IMR-90 (cell line): ENCODE measurements at regions not wholly inside any gene's neighbourhood (a gene's known extent, or its start where the extent isn't known, plus 50 kb on each side); places are given as distances from the start of the nearest gene placed in this dataset.

Experiments used
- ATAC-seq: fragments of 200-7000 bp; cut with Tn5 transposase; 2 replicates; pipeline ENCODE4 v1.9.1; 2020; ENCODE audit warnings: low read depth, mild to moderate bottlenecking, moderate library complexity
- BruUV-seq: library from RNA; stranded (reverse); fragments of 400-500 nt; replicated peaks from 2 replicates; lab custom pipeline; 2021; lab: Mats Ljungman, UMichigan
- CTCF ChIA-PET: fragments of 300-600 bp; formaldehyde crosslinking; extraction: SDS; loops from one replicate; lab custom pipeline; 2021; ENCODE audit warnings: antibody characterized with exemption; lab: Yijun Ruan, JAX
- POLR2A ChIA-PET: fragments of 300-600 bp; sonication (Branson Sonifier 250); formaldehyde crosslinking; loops from one replicate; lab custom pipeline; 2022; ENCODE audit warnings: antibody characterized with exemption; ENCODE audit not compliant: unreplicated experiment; lab: Charles Lee
- DNase-seq: peaks from one replicate; pipeline ENCODE4 v3.0.0; 2013
- H2AFZ ChIP-seq: replicated peaks from 2 replicates; pipeline ENCODE3; 2013; ENCODE audit warnings: low read length, mild to moderate bottlenecking; ENCODE audit not compliant: poor library complexity
- H2AK5ac ChIP-seq: 2 replicates; pipeline ENCODE4 v1.6.1; 2013; ENCODE audit warnings: low read depth, low read length, inconsistent platforms
- H2AK9ac ChIP-seq: replicated peaks from 2 replicates; pipeline ENCODE3; 2013; ENCODE audit warnings: mild to moderate bottlenecking, low read depth, low read length, moderate library complexity; ENCODE audit not compliant: poor library complexity
- H2BK120ac ChIP-seq: 2 replicates; pipeline ENCODE4 v1.6.1; 2013; ENCODE audit warnings: low read depth, low read length, inconsistent platforms
- H2BK15ac ChIP-seq: 3 replicates; pipeline ENCODE4 v1.6.1; 2013; ENCODE audit warnings: low read depth, low read length, inconsistent platforms
- H2BK20ac ChIP-seq: 2 replicates; pipeline ENCODE4 v1.6.1; 2013; ENCODE audit warnings: low read depth, mild to moderate bottlenecking, inconsistent platforms, low read length, moderate library complexity
- H2BK5ac ChIP-seq: 2 replicates; pipeline ENCODE4 v1.6.1; 2013; ENCODE audit warnings: mild to moderate bottlenecking, low read depth, low read length, inconsistent platforms; ENCODE audit not compliant: poor library complexity, severe bottlenecking
- H3K14ac ChIP-seq: replicated peaks from 2 replicates; pipeline ENCODE4 v1.6.1; 2013; ENCODE audit warnings: low read depth, low read length, inconsistent platforms
- H3K18ac ChIP-seq: 2 replicates; pipeline ENCODE4 v1.6.1; 2013; ENCODE audit warnings: low read depth, low read length, control low read depth
- H3K23ac ChIP-seq: 2 replicates; pipeline ENCODE4 v1.6.1; 2013; ENCODE audit warnings: low read depth, low read length, inconsistent platforms
- H3K27ac ChIP-seq: 2 replicates; pipeline ENCODE4 v1.5.1; 2013; ENCODE audit warnings: mild to moderate bottlenecking, control low read depth, low read length; ENCODE audit not compliant: insufficient read depth
- H3K27me3 ChIP-seq: 2 replicates; pipeline ENCODE4 v1.6.1; 2013; ENCODE audit warnings: low read length; ENCODE audit not compliant: control insufficient read depth, insufficient read depth
- H3K36me3 ChIP-seq: 2 replicates; pipeline ENCODE4 v1.6.1; 2013; ENCODE audit warnings: low read length, mixed read lengths; ENCODE audit not compliant: control insufficient read depth, insufficient read depth
- H3K4ac ChIP-seq: 2 replicates; pipeline ENCODE4 v1.6.1; 2013; ENCODE audit warnings: low read depth, low read length, inconsistent platforms
- H3K4me1 ChIP-seq: 2 replicates; pipeline ENCODE4 v1.6.1; 2013; ENCODE audit warnings: low read length, mixed read lengths; ENCODE audit not compliant: control insufficient read depth, insufficient read depth
- H3K4me2 ChIP-seq: 2 replicates; pipeline ENCODE4 v1.6.1; 2013; ENCODE audit warnings: low read depth, mild to moderate bottlenecking, control low read depth, low read length, moderate library complexity
- H3K4me3 ChIP-seq: 2 replicates; pipeline ENCODE4 v1.5.1; 2013; ENCODE audit warnings: low read depth, mild to moderate bottlenecking, control low read depth, low read length, moderate library complexity; ENCODE audit not compliant: insufficient read depth
- H3K56ac ChIP-seq: 2 replicates; pipeline ENCODE4 v1.6.1; 2013; ENCODE audit warnings: low read length, inconsistent platforms; ENCODE audit not compliant: insufficient read depth; ENCODE audit errors: extremely low read depth
- H3K79me1 ChIP-seq, 2 experiments: 2 replicates each; pipeline ENCODE4 v1.6.1; 2013; ENCODE audit warnings: low read length in 2 of 2, inconsistent platforms in 1 of 2, low read depth in 1 of 2
- H3K9ac ChIP-seq: 2 replicates; pipeline ENCODE4 v1.6.1; 2013; ENCODE audit warnings: low read depth, low read length, control low read depth
- H3K9me1 ChIP-seq: 2 replicates; pipeline ENCODE4 v1.6.1; 2013; ENCODE audit warnings: low read length, inconsistent platforms; ENCODE audit not compliant: insufficient read depth
- H3K9me3 ChIP-seq: 2 replicates; pipeline ENCODE4 v1.6.1; 2013; ENCODE audit warnings: low read length; ENCODE audit not compliant: control insufficient read depth, insufficient read depth
- H4K20me1 ChIP-seq: 2 replicates; pipeline ENCODE4 v1.6.1; 2013; ENCODE audit warnings: low read length, inconsistent platforms; ENCODE audit not compliant: insufficient read depth
- H4K5ac ChIP-seq: 2 replicates; pipeline ENCODE4 v1.6.1; 2013; ENCODE audit warnings: mild to moderate bottlenecking, low read depth, low read length, control low read depth
- H4K8ac ChIP-seq, 2 experiments: 2 replicates each; pipeline ENCODE4 v1.6.1; 2013; ENCODE audit warnings: low read depth in 2 of 2, low read length in 2 of 2, control low read depth in 1 of 2, inconsistent platforms in 1 of 2
- H4K91ac ChIP-seq: 2 replicates; pipeline ENCODE4 v1.6.1; 2013; ENCODE audit warnings: low read depth, low read length, inconsistent platforms; ENCODE audit not compliant: insufficient read depth
- CEBPB ChIP-seq: IDR thresholded peaks from 2 replicates; pipeline ENCODE4 v1.6.1; 2012; ENCODE audit warnings: low read depth, low read length, improper control_type of control experiment
- MAFK ChIP-seq: IDR thresholded peaks from 2 replicates; pipeline ENCODE4 v1.6.1; 2012; ENCODE audit warnings: low read depth, low read length, improper control_type of control experiment
- NFE2L2 ChIP-seq: fragments of 150-350 bp; IDR thresholded peaks from 2 replicates; pipeline ENCODE4 v1.6.1; 2016; ENCODE audit warnings: low read depth, mild to moderate bottlenecking, low read length
- POLR2A ChIP-seq: IDR thresholded peaks from 2 replicates; pipeline ENCODE4 v1.6.1; 2012; ENCODE audit warnings: mild to moderate bottlenecking, low read depth, low read length
- RFX5 ChIP-seq: IDR thresholded peaks from 2 replicates; pipeline ENCODE4 v1.8.0; 2012; ENCODE audit warnings: low read depth, mild to moderate bottlenecking, low read length, moderate library complexity
- SMC3 ChIP-seq: fragments of 150-350 bp; IDR thresholded peaks from 2 replicates; pipeline ENCODE4 v1.6.1; 2016; ENCODE audit warnings: low read depth, mild to moderate bottlenecking, antibody characterized with exemption, low read length, moderate library complexity
- WGBS, 2 experiments: methylation state at CpG; one replicate each; pipeline versions ENCODE4 v1.1.5 to v1.1.7; 2013; ENCODE audit warnings: missing lambda C conversion rate in 2 of 2; ENCODE audit not compliant: insufficient read length in 1 of 2; ENCODE audit errors: extremely low coverage in 2 of 2; 5-methylcytosine and 5-hydroxymethylcytosine counted together
- dilution Hi-C: fragments of 300-500 bp; cut with HindIII; formaldehyde crosslinking; loops from one replicate; pipeline ENCODE4 v1.14.3; 2018; ENCODE audit warnings: low sequenced_read_pairs; ENCODE audit not compliant: unreplicated experiment
- in situ Hi-C: fragments of 300-500 bp; cut with MboI; formaldehyde crosslinking; loops from 3 replicates; pipeline ENCODE4 v1.14.3; 2019; ENCODE audit warnings: low sequenced_read_pairs, inconsistent platforms, mixed read lengths
- intact Hi-C: fragments of 100-400 bp; cut with micrococcal nuclease; formaldehyde crosslinking; loops from 2 replicates; pipeline ENCODE4 v1.10.0; 2022
- TF ChIP-seq, protein P1 (sequence below): fragments of 150-350 bp; IDR thresholded peaks from 2 replicates; pipeline ENCODE4 v1.6.1; 2016; ENCODE audit warnings: low read depth, mild to moderate bottlenecking, low read length, moderate library complexity, borderline replicate concordance

DNA sequence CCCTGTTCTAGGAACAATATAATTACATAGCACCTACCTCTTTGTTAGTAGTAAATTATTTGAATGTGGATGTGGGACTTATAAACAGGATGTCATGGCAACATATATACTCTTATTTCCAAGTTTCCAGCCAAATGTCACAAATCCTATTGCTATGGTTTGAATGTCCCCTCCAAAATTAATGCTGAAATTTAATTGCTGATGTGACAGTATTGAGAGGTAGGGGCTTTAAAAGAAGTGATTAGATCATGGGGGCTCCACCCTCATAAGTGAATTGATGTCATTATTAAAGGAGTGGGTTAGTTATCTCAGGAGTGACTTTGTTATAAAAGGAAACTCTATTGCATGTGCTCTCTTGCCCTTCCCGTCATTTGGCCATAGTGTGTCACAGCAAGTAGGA is 164.2 kb upstream of the ATF7IP start:
- Histone ChIP-seq H4K20me1 (no peaks in the 10 kb centered on the region), H3K14ac (no peak overlapping the region), H3K4ac (no peak overlapping the region), H3K4me1 (no peaks in the 10 kb centered on the region), H2BK20ac (no peak overlapping the region), H2BK15ac (no peak overlapping the region), H2AFZ (no peak overlapping the region), H2BK5ac (no peak overlapping the region), H2BK120ac (no peak overlapping the region), H3K9ac (no peak overlapping the region), H3K4me3 (no peak overlapping the region), H3K36me3 (no peaks in the 10 kb centered on the region), H2AK9ac (no peak overlapping the region), H4K91ac (no peak overlapping the region), H4K5ac (no peak overlapping the region), H2AK5ac (no peak overlapping the region), H3K56ac (no peak overlapping the region), H3K79me1 (no peaks in the 10 kb centered on the region), H3K27me3 (no peaks in the 10 kb centered on the region), H3K23ac (no peak overlapping the region), H3K27ac (no peak overlapping the region), H3K18ac (no peak overlapping the region), H4K8ac (no peak overlapping the region), H3K9me1 (no peaks in the 10 kb centered on the region), H3K4me2 (no peak overlapping the region), H3K9me3 (no peaks in the 10 kb centered on the region)
- TF ChIP-seq RFX5, result no peak
- TF ChIP-seq NFE2L2, result no peak
- no peak for TF ChIP-seq CEBPB
- no peak for TF ChIP-seq POLR2A
- TF ChIP-seq SMC3, result no peak
- TF ChIP-seq MAFK, result peak; percentile 87
- TF ChIP-seq, protein P1, sequence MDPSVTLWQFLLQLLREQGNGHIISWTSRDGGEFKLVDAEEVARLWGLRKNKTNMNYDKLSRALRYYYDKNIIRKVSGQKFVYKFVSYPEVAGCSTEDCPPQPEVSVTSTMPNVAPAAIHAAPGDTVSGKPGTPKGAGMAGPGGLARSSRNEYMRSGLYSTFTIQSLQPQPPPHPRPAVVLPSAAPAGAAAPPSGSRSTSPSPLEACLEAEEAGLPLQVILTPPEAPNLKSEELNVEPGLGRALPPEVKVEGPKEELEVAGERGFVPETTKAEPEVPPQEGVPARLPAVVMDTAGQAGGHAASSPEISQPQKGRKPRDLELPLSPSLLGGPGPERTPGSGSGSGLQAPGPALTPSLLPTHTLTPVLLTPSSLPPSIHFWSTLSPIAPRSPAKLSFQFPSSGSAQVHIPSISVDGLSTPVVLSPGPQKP, result no peak
- DNase-seq (no peak), ATAC-seq (no peak)
- no TSS peak for BruUV-seq
- intact Hi-C loops, result no loop called here
- dilution Hi-C loops, result no loop called here
- ChIA-PET POLR2A (no interaction called here), CTCF (no interaction called here)
- in situ Hi-C loops, result no loop called here
- WGBS, 2 experiments, result no CpG with 5 or more reads among the region's 1 CpG
